ENCODE measurements at regions not wholly inside any gene's neighbourhood (a gene's known extent, or its start where the extent isn't known, plus 50 kb on each side); places are given as distances from the start of the nearest gene placed in this dataset.

DNA sequence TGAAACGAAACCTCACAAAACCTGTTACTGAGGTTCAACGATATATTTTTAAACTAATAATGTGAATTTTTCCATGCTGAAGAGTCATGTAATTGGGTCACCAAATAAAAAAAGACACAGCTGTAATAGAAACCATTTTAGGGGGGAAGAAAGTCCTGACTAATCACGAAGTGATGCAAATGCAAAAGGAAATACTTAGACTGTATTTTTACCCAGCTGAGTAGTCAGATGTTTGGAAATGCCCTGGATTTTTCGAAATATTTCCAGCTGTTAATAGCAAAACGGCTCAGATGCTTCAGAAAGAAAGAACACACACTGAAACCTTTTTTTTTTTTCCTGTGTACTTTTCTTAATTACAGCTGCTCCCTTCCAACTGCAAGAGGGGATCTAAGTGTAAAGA, 210.3 kb downstream of the SETD4 start:
- TF ChIP-seq POLR2AphosphoS5 (IDR thresholded peaks at IDR 0.05) (no peak), POLR2A (IDR thresholded peaks at IDR 0.05) (no peak)

Data from spleen (tissue), 3 donors.